OCI-LY1 (cell line): ENCODE measurements at regions not wholly inside any gene's neighbourhood (a gene's known extent, or its start where the extent isn't known, plus 50 kb on each side); places are given as distances from the start of the nearest gene placed in this dataset.

Experiments
- H2AFZ ChIP-seq: fragments of 200-600 bp; sonication (generic), shearing (Covaris generic); 2 replicates; pipeline ENCODE4 v1.6.0; 2014; ENCODE audit warnings: antibody characterized with exemption, mild to moderate bottlenecking, low read length
- H3F3A ChIP-seq: fragments of 200-600 bp; sonication (generic), shearing (Covaris generic); 2 replicates; pipeline ENCODE4 v1.6.0; 2014; ENCODE audit warnings: mild to moderate bottlenecking, antibody characterized with exemption, low read length, moderate library complexity; ENCODE audit not compliant: insufficient read depth
- H3K27ac ChIP-seq: fragments of 200-600 bp; sonication (generic); 2 replicates; pipeline ENCODE4 v1.5.1; 2014; ENCODE audit warnings: low read length, mixed run types, mild to moderate bottlenecking, low read depth; ENCODE audit not compliant: poor library complexity, severe bottlenecking
- H3K27me3 ChIP-seq: fragments of 200-600 bp; sonication (generic); 2 replicates; pipeline ENCODE4 v1.6.0; 2014; ENCODE audit warnings: antibody characterized with exemption, mild to moderate bottlenecking, low read length, moderate library complexity; ENCODE audit not compliant: insufficient read depth
- H3K36me3 ChIP-seq: fragments of 200-600 bp; sonication (generic); 2 replicates; pipeline ENCODE4 v1.6.1; 2014; ENCODE audit warnings: mild to moderate bottlenecking, antibody characterized with exemption, low read length, moderate library complexity, mixed read lengths; ENCODE audit not compliant: insufficient read depth
- H3K4me1 ChIP-seq: fragments of 200-600 bp; sonication (generic); 2 replicates; pipeline ENCODE4 v1.5.1; 2014; ENCODE audit warnings: mild to moderate bottlenecking, low read length, moderate library complexity; ENCODE audit not compliant: insufficient read depth, severe bottlenecking
- H3K4me2 ChIP-seq: fragments of 200-600 bp; sonication (generic), shearing (Covaris generic); 2 replicates; pipeline ENCODE4 v1.6.1; 2014; ENCODE audit warnings: low read length
- H3K4me3 ChIP-seq: fragments of 200-600 bp; sonication (generic); 2 replicates; pipeline ENCODE4 v1.5.1; 2014; ENCODE audit warnings: low read length, low read depth, mild to moderate bottlenecking, mixed read lengths; ENCODE audit not compliant: poor library complexity, severe bottlenecking
- H3K79me2 ChIP-seq: fragments of 200-600 bp; shearing (Covaris generic); 2 replicates; pipeline ENCODE4 v1.6.1; 2016; ENCODE audit warnings: mixed run types, low read length, mixed read lengths; ENCODE audit not compliant: insufficient read depth
- H3K9ac ChIP-seq: fragments of 200-600 bp; sonication (generic), shearing (Covaris generic); 2 replicates; pipeline ENCODE4 v1.6.1; 2014; ENCODE audit warnings: mild to moderate bottlenecking, low read length, mixed read lengths
- H3K9me2 ChIP-seq: fragments of 200-600 bp; sonication (generic), shearing (Covaris generic); 2 replicates; pipeline ENCODE4 v1.6.1; 2014; ENCODE audit warnings: low read depth, mild to moderate bottlenecking, low read length, mixed read lengths
- H3K9me3 ChIP-seq: fragments of 200-600 bp; shearing (Covaris generic); 2 replicates; pipeline ENCODE4 v1.6.1; 2014; ENCODE audit warnings: low read length, mixed read lengths
- H4K20me1 ChIP-seq: fragments of 200-600 bp; sonication (generic), shearing (Covaris generic); 2 replicates; pipeline ENCODE4 v1.6.0; 2016; ENCODE audit warnings: mild to moderate bottlenecking, low read length; ENCODE audit not compliant: insufficient read depth
- EZH2 ChIP-seq: fragments of 200-600 bp; sonication (generic), shearing (Covaris generic); IDR thresholded peaks from 2 replicates; pipeline ENCODE4 v1.8.0; 2017; ENCODE audit warnings: borderline replicate concordance, mixed run types, mild to moderate bottlenecking, antibody characterized with exemption, low read length, moderate library complexity, mixed read lengths
- TF ChIP-seq, protein P1 (sequence below): fragments of 200-600 bp; sonication (generic), shearing (Covaris generic); IDR thresholded peaks from 2 replicates; pipeline ENCODE4 v1.5.1; 2017; ENCODE audit warnings: mild to moderate bottlenecking, antibody characterized with exemption, low read length, moderate library complexity, mixed read lengths

- Histone ChIP-seq H3K9ac (no peak overlapping the region), H4K20me1 (no peaks in the 10 kb centered on the region), H3K27ac (no peak overlapping the region), H3K4me2 (no peak overlapping the region), H3K4me3 (no peak overlapping the region), H2AFZ (no peak overlapping the region), H3K4me1 (no peaks in the 10 kb centered on the region), H3K36me3 (no peaks in the 10 kb centered on the region), H3F3A (no peaks in the 10 kb centered on the region), H3K79me2 (no peaks in the 10 kb centered on the region), H3K27me3 (no peaks in the 10 kb centered on the region), H3K9me3 (no peaks in the 10 kb centered on the region), H3K9me2 (no peaks in the 10 kb centered on the region)
- TF ChIP-seq, protein P1, sequence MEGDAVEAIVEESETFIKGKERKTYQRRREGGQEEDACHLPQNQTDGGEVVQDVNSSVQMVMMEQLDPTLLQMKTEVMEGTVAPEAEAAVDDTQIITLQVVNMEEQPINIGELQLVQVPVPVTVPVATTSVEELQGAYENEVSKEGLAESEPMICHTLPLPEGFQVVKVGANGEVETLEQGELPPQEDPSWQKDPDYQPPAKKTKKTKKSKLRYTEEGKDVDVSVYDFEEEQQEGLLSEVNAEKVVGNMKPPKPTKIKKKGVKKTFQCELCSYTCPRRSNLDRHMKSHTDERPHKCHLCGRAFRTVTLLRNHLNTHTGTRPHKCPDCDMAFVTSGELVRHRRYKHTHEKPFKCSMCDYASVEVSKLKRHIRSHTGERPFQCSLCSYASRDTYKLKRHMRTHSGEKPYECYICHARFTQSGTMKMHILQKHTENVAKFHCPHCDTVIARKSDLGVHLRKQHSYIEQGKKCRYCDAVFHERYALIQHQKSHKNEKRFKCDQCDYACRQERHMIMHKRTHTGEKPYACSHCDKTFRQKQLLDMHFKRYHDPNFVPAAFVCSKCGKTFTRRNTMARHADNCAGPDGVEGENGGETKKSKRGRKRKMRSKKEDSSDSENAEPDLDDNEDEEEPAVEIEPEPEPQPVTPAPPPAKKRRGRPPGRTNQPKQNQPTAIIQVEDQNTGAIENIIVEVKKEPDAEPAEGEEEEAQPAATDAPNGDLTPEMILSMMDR, result no peak
- TF ChIP-seq EZH2, result no peak
These were observed 223.4 kb upstream of the RPL34 start for GRCh38 chr4:108396900-108397497.

DNA sequence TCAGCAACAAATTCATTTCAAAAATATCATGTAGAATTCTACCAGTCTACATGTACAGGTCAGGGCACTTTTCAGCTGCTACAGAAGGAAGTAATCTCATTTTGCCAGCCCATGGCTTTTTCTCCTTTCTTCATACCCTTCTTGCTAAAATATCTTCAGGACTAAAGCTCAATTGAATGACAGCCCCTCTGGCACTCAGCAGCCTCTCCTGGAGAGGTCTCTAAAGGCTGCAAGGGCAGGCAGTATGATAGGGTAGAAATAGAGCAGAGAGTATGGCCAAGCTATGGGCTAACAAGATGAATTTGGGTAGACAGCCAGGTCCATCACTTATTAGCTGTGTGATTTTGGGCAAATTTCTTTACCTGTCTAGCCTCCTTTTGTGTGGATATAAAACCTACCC is 224.6 kb upstream of the RPL34 start:
- Histone ChIP-seq H3K9ac (no peak overlapping the region), H3F3A (no peaks in the 10 kb centered on the region), H3K4me3 (no peak overlapping the region), H3K4me1 (no peaks in the 10 kb centered on the region), H2AFZ (no peak overlapping the region), H3K9me2 (no peaks in the 10 kb centered on the region), H4K20me1 (no peaks in the 10 kb centered on the region), H3K9me3 (no peaks in the 10 kb centered on the region), H3K27me3 (no peaks in the 10 kb centered on the region), H3K79me2 (no peaks in the 10 kb centered on the region), H3K36me3 (no peaks in the 10 kb centered on the region), H3K4me2 (no peak overlapping the region), H3K27ac (no peak overlapping the region)
- TF ChIP-seq, protein P1, result no peak
- no peak for TF ChIP-seq EZH2

DNA sequence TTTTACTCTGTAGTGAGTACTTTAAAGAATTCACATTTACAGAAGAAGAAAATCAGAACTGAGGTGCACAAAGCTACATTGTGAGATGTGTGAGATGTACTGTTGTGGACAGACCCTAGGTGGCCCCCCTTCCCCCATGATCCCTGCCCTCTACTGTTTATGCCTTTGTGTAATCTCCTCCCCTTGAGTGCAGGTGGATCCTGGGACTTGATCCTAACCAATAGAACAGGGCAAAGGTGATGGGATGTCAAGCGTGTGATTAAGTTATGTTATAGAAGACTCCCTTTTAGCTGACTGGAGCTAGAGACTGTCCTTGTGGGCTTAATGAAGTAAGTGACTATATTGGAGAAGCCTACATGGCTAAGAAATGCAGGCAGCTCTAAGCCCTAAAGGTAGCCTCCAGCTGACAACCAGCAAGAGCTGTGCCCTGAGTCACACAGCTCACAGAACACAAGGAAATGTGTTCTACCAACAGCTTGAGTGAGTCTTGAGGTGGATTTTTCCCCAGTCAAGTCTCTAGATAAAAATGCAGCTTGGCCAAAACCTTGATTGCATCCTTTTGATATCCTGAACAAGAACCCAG is 225.2 kb upstream of the LEF1 start:
- no peak overlapping the region for H3K4me2 ChIP-seq
- TF ChIP-seq, protein P1, result no peak
- no peak for TF ChIP-seq EZH2
- H4K20me1 ChIP-seq, result no peaks in the 10 kb centered on the region
- no peaks in the 10 kb centered on the region for H3K9me2 ChIP-seq
- H3K36me3 ChIP-seq, result no peaks in the 10 kb centered on the region
- no peak overlapping the region for H2AFZ ChIP-seq
- no peak overlapping the region for H3K27ac ChIP-seq
- H3K9me3 ChIP-seq, result no peaks in the 10 kb centered on the region
- no peaks in the 10 kb centered on the region for H3K4me1 ChIP-seq
- no peaks in the 10 kb centered on the region for H3K79me2 ChIP-seq
- H3K9ac ChIP-seq, result no peak overlapping the region
- no peak overlapping the region for H3K4me3 ChIP-seq
- no peaks in the 10 kb centered on the region for H3F3A ChIP-seq
- no peaks in the 10 kb centered on the region for H3K27me3 ChIP-seq
